GM23338 (cell line): ENCODE measurements at regions not wholly inside any gene's neighbourhood (a gene's known extent, or its start where the extent isn't known, plus 50 kb on each side); places are given as distances from the start of the nearest gene placed in this dataset.
A peak's percentile ranks its signal among the peaks of the same experiment; 100 is the strongest.

Source experiments
- ATAC-seq: fragments of 200-7000 bp; cut with Tn5 transposase; 3 replicates; pipeline ENCODE4 v1.9.1; 2020
- DNase-seq: peaks from one replicate; pipeline ENCODE4 v3.0.0-alpha.2; 2015; ENCODE audit warnings: low spot score
- H2AFZ ChIP-seq: fragments of 200-600 bp; sonication (generic); 2 replicates; pipeline ENCODE4 v1.8.0; 2016; ENCODE audit warnings: antibody characterized with exemption, mild to moderate bottlenecking, moderate library complexity
- H3F3A ChIP-seq: fragments of 200-600 bp; sonication (generic); replicated peaks from 2 replicates; pipeline ENCODE4 v1.8.0; 2017; ENCODE audit warnings: antibody characterized with exemption, mixed run types, low read depth
- H3K27ac ChIP-seq: fragments of 200-600 bp; sonication (generic); 2 replicates; pipeline ENCODE4 v1.6.1; 2016; ENCODE audit warnings: low read depth
- H3K27me3 ChIP-seq: fragments of 200-600 bp; sonication (generic); 2 replicates; pipeline ENCODE4 v1.8.0; 2016; ENCODE audit warnings: mild to moderate bottlenecking, mixed run types, moderate library complexity; ENCODE audit not compliant: insufficient read depth
- H3K36me3 ChIP-seq: fragments of 200-600 bp; sonication (generic); 2 replicates; pipeline ENCODE4 v1.8.0; 2016; ENCODE audit warnings: mild to moderate bottlenecking; ENCODE audit not compliant: insufficient read depth
- H3K4me1 ChIP-seq: fragments of 200-600 bp; sonication (generic); 2 replicates; pipeline ENCODE4 v1.8.0; 2016; ENCODE audit warnings: mild to moderate bottlenecking, moderate library complexity; ENCODE audit not compliant: insufficient read depth
- H3K4me2 ChIP-seq: fragments of 200-600 bp; sonication (generic); 2 replicates; pipeline ENCODE4 v1.7.1; 2017; ENCODE audit warnings: mixed run types
- H3K4me3 ChIP-seq: fragments of 200-600 bp; sonication (generic); 2 replicates; pipeline ENCODE4 v1.6.1; 2016; ENCODE audit warnings: mixed run types
- H3K79me2 ChIP-seq: fragments of 200-600 bp; sonication (generic); replicated peaks from 2 replicates; pipeline ENCODE4 v1.8.0; 2017; ENCODE audit warnings: mild to moderate bottlenecking; ENCODE audit not compliant: insufficient read depth
- H3K9me2 ChIP-seq: fragments of 200-600 bp; sonication (generic); 2 replicates; pipeline ENCODE4 v1.8.0; 2017; ENCODE audit not compliant: insufficient read depth
- H4K20me1 ChIP-seq: fragments of 200-600 bp; sonication (generic); replicated peaks from 2 replicates; pipeline ENCODE4 v1.8.0; 2017; ENCODE audit warnings: mild to moderate bottlenecking; ENCODE audit not compliant: insufficient read depth
- H3K27ac Mint-ChIP-seq: 2 replicates; pipeline ENCODE4 v1.8.0; 2020; ENCODE audit warnings: inconsistent platforms, mild to moderate bottlenecking, moderate library complexity, mixed read lengths
- H3K27me3 Mint-ChIP-seq: 3 replicates; pipeline ENCODE4 v1.8.0; 2022; ENCODE audit warnings: low read depth, mild to moderate bottlenecking, moderate library complexity, mixed read lengths, inconsistent platforms; ENCODE audit not compliant: insufficient read depth, poor library complexity
- H3K36me3 Mint-ChIP-seq: 3 replicates; pipeline ENCODE4 v1.8.0; 2021; ENCODE audit warnings: low read depth, mild to moderate bottlenecking, inconsistent platforms, moderate library complexity, mixed read lengths
- H3K4me1 Mint-ChIP-seq: 3 replicates; pipeline ENCODE4 v1.8.0; 2020; ENCODE audit warnings: mild to moderate bottlenecking, inconsistent platforms, mixed read lengths
- H3K4me3 Mint-ChIP-seq: 3 replicates; pipeline ENCODE4 v1.8.0; 2021; ENCODE audit warnings: moderate library complexity, mild to moderate bottlenecking, inconsistent platforms, mixed read lengths
- H3K9me3 Mint-ChIP-seq: 3 replicates; pipeline ENCODE4 v1.8.0; 2020; ENCODE audit warnings: moderate library complexity, mild to moderate bottlenecking, inconsistent platforms, mixed read lengths
- CREB1 ChIP-seq: fragments of 250-450 bp; sonication (Bioruptor Pico); IDR thresholded peaks from 2 replicates; pipeline ENCODE4 v1.5.0; 2020; ENCODE audit warnings: low read depth, mild to moderate bottlenecking, moderate library complexity
- CTCF ChIP-seq, 2 experiments: fragments of 200-600 bp in 1 of 2; sonication (generic) in 1 of 2; conservative IDR thresholded peaks; 2 replicates each; pipeline versions ENCODE4 v1.5.1 to v1.6.1; 2016 to 2017; ENCODE audit warnings: antibody characterized with exemption in 2 of 2, low read depth in 2 of 2, mild to moderate bottlenecking in 2 of 2, moderate library complexity in 1 of 2
- EZH2phosphoT487 ChIP-seq: fragments of 200-600 bp; sonication (generic); IDR thresholded peaks from one replicate; pipeline ENCODE4 v1.8.1; 2018; ENCODE audit warnings: antibody characterized with exemption; ENCODE audit not compliant: unreplicated experiment
- JUNB ChIP-seq: IDR thresholded peaks from one replicate; pipeline ENCODE4 v1.6.1; 2016; ENCODE audit warnings: antibody characterized with exemption; ENCODE audit not compliant: unreplicated experiment
- NANOG ChIP-seq: IDR thresholded peaks from 2 replicates; pipeline ENCODE4 v1.6.1; 2016; ENCODE audit warnings: antibody characterized with exemption, borderline replicate concordance
- POLR2AphosphoS5 ChIP-seq: IDR thresholded peaks from 2 replicates; pipeline ENCODE4 v1.6.1; 2016; ENCODE audit warnings: antibody characterized with exemption, low read depth
- STAT1 ChIP-seq: IDR thresholded peaks from one replicate; pipeline ENCODE4 v1.6.1; 2016; ENCODE audit warnings: antibody characterized with exemption; ENCODE audit not compliant: unreplicated experiment
- ZNF114 ChIP-seq: fragments of 250-450 bp; sonication (Bioruptor Pico); IDR thresholded peaks from 2 replicates; pipeline ENCODE4 v1.5.0; 2020; ENCODE audit warnings: mild to moderate bottlenecking, moderate library complexity
- ZNF331 ChIP-seq: fragments of 250-450 bp; sonication (Bioruptor Pico); IDR thresholded peaks from 2 replicates; pipeline ENCODE4 v1.5.0; 2020; ENCODE audit warnings: low read depth, mild to moderate bottlenecking, moderate library complexity
- TF ChIP-seq, protein P1 (sequence below): IDR thresholded peaks from one replicate; pipeline ENCODE4 v1.6.1; 2018; ENCODE audit warnings: antibody characterized with exemption; ENCODE audit not compliant: unreplicated experiment
- TF ChIP-seq, protein P2 (sequence below): IDR thresholded peaks from 2 replicates; pipeline ENCODE4 v1.6.1; 2016; ENCODE audit warnings: antibody characterized with exemption

GRCh38 chr14:54172562-54172961 lies 215.9 kb upstream of the BMP4 start (continued):
- TF ChIP-seq ZNF114: no peak
- no peak for TF ChIP-seq EZH2phosphoT487
- TF ChIP-seq ZNF331 (CRISPR knock-in tag): no peak
- TF ChIP-seq CREB1 (CRISPR knock-in tag): no peak

GRCh38 chr14:54173802-54174201 lies 217.2 kb upstream of the BMP4 start:
- no peak for TF ChIP-seq STAT1
- TF ChIP-seq, protein P1, sequence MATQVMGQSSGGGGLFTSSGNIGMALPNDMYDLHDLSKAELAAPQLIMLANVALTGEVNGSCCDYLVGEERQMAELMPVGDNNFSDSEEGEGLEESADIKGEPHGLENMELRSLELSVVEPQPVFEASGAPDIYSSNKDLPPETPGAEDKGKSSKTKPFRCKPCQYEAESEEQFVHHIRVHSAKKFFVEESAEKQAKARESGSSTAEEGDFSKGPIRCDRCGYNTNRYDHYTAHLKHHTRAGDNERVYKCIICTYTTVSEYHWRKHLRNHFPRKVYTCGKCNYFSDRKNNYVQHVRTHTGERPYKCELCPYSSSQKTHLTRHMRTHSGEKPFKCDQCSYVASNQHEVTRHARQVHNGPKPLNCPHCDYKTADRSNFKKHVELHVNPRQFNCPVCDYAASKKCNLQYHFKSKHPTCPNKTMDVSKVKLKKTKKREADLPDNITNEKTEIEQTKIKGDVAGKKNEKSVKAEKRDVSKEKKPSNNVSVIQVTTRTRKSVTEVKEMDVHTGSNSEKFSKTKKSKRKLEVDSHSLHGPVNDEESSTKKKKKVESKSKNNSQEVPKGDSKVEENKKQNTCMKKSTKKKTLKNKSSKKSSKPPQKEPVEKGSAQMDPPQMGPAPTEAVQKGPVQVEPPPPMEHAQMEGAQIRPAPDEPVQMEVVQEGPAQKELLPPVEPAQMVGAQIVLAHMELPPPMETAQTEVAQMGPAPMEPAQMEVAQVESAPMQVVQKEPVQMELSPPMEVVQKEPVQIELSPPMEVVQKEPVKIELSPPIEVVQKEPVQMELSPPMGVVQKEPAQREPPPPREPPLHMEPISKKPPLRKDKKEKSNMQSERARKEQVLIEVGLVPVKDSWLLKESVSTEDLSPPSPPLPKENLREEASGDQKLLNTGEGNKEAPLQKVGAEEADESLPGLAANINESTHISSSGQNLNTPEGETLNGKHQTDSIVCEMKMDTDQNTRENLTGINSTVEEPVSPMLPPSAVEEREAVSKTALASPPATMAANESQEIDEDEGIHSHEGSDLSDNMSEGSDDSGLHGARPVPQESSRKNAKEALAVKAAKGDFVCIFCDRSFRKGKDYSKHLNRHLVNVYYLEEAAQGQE: no peak
- TF ChIP-seq CREB1 (CRISPR knock-in tag): no peak
- TF ChIP-seq CTCF (conservative IDR thresholded peaks at IDR 0.05; ENCODE audit: low read depth in 2 of 2): no peak
- no peak for TF ChIP-seq EZH2phosphoT487
- H3K27ac Mint-ChIP-seq: no peak overlapping the region
- no peak overlapping the region for H3K27ac ChIP-seq

DNA sequence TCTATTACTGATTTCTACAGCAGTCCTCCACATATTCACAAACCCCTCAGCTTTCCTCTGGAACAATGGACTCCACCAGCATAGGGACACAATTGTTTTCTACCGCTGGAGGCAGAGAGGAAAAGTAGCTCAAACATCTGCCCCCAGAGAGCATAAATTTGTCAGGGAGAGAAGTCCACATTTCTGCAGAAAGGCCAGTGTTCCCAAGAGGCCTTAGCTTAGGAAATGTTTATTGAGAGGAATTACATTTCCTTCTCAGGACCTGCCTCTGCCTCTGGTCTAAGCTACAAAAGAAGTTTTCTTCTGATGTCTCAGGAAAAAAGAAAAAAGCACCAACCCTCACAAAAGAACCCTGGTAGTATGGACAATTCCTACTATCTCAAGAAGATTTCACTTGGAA lies 217.8 kb upstream of the BMP4 start:
- Histone ChIP-seq H3K4me3 (no peak overlapping the region), H3F3A (no peaks in the 10 kb centered on the region), H3K79me2 (no peaks in the 10 kb centered on the region), H4K20me1 (no peaks in the 10 kb centered on the region), H3K36me3 (no peaks in the 10 kb centered on the region), H2AFZ (peak overlapping the region; percentile 44; the same call in 1 of the 2 replicates), H3K27me3 (no peaks in the 10 kb centered on the region), H3K4me1 (no peaks in the 10 kb centered on the region), H3K27ac (no peak overlapping the region), H3K9me2 (no peaks in the 10 kb centered on the region), H3K4me2 (no peak overlapping the region)
- no peak overlapping the region for H3K4me3 Mint-ChIP-seq
- DNase-seq: no peak
- no peaks in the 10 kb centered on the region for H3K9me3 Mint-ChIP-seq
- no peak for ATAC-seq
- peaks cover 2% of the 10 kb centered on the region for H3K27me3 Mint-ChIP-seq
- H3K4me1 Mint-ChIP-seq: no peaks in the 10 kb centered on the region
- H3K27ac Mint-ChIP-seq: no peak overlapping the region
- H3K36me3 Mint-ChIP-seq: no peaks in the 10 kb centered on the region
- TF ChIP-seq ZNF331 (CRISPR knock-in tag): no peak
- TF ChIP-seq STAT1: no peak
- no peak for TF ChIP-seq POLR2AphosphoS5
- TF ChIP-seq, protein P2, sequence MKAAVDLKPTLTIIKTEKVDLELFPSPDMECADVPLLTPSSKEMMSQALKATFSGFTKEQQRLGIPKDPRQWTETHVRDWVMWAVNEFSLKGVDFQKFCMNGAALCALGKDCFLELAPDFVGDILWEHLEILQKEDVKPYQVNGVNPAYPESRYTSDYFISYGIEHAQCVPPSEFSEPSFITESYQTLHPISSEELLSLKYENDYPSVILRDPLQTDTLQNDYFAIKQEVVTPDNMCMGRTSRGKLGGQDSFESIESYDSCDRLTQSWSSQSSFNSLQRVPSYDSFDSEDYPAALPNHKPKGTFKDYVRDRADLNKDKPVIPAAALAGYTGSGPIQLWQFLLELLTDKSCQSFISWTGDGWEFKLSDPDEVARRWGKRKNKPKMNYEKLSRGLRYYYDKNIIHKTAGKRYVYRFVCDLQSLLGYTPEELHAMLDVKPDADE: no peak
- TF ChIP-seq, protein P1: no peak
- TF ChIP-seq NANOG: no peak
- no peak for TF ChIP-seq JUNB
- no peak for TF ChIP-seq EZH2phosphoT487
- TF ChIP-seq ZNF114: no peak

More at GRCh38 chr14:54173802-54174201, 217.2 kb upstream of the BMP4 start:
- H3K79me2 ChIP-seq: no peaks in the 10 kb centered on the region
- H3F3A ChIP-seq: no peaks in the 10 kb centered on the region
- H3K4me2 ChIP-seq: no peak overlapping the region
- no peaks in the 10 kb centered on the region for H3K36me3 ChIP-seq
- peak overlapping the region; percentile 44 for H2AFZ ChIP-seq
- DNase-seq (no peak), ATAC-seq (no peak)
- H3K9me3 Mint-ChIP-seq: no peaks in the 10 kb centered on the region
- H3K4me3 ChIP-seq: no peak overlapping the region
- H3K27me3 ChIP-seq: no peaks in the 10 kb centered on the region
- H3K27me3 Mint-ChIP-seq: peaks cover 2% of the 10 kb centered on the region
- H4K20me1 ChIP-seq: no peaks in the 10 kb centered on the region
- H3K4me1 ChIP-seq: no peaks in the 10 kb centered on the region
- H3K4me1 Mint-ChIP-seq: no peaks in the 10 kb centered on the region
- no peaks in the 10 kb centered on the region for H3K36me3 Mint-ChIP-seq
- H3K4me3 Mint-ChIP-seq: no peak overlapping the region
- H3K9me2 ChIP-seq: no peaks in the 10 kb centered on the region
